NOMO-1 treated with DMSO at 0.1 percent for 48 hours (cell line): ENCODE measurements at regions not wholly inside any gene's neighbourhood (a gene's known extent, or its start where the extent isn't known, plus 50 kb on each side); places are given as distances from the start of the nearest gene placed in this dataset.
"Not testable (repeated sequence)": the region's sequence is repeated elsewhere in the genome, so short reads cannot be mapped to it uniquely, and the experiment has no call there.

Experiments used
- DNase-seq: peaks from one replicate; lab custom pipeline; 2025; ENCODE audit not compliant: unreplicated experiment; lab: John Stamatoyannopoulos, UW

- DNase-seq: no peak
Observed at GRCh38 chr4:123535037-123535748, 138.6 kb downstream of the SPRY1 start.

- DNase-seq: peak; percentile 64
Observed at GRCh38 chr4:123536225-123536624, 139.6 kb downstream of the SPRY1 start.

GRCh38 chr4:123537906-123538402 lies 141.4 kb downstream of the SPRY1 start:
- DNase-seq: not testable (repeated sequence)

GRCh38 chr4:123545667-123546572 lies 149.3 kb downstream of the SPRY1 start:
- no peak for DNase-seq

- no peak for DNase-seq
Observed at GRCh38 chr4:123546573-123547060, 150.0 kb downstream of the SPRY1 start.

GRCh38 chr4:123547216-123548165 lies 150.9 kb downstream of the SPRY1 start:
- DNase-seq: no peak

GRCh38 chr4:123553279-123553678 lies 156.7 kb downstream of the SPRY1 start:
- DNase-seq: peak; percentile 25

- DNase-seq: no peak
Observed at GRCh38 chr4:123553733-123554637, 157.4 kb downstream of the SPRY1 start.

- DNase-seq: peak; percentile 23
Observed at GRCh38 chr4:123554801-123555232, 158.2 kb downstream of the SPRY1 start.

GRCh38 chr4:123555233-123555806 lies 158.7 kb downstream of the SPRY1 start:
- peak; percentile 70 for DNase-seq

GRCh38 chr4:123555807-123556273 lies 159.2 kb downstream of the SPRY1 start:
- no peak for DNase-seq

- no peak for DNase-seq
Observed at GRCh38 chr4:123556526-123556925, 159.9 kb downstream of the SPRY1 start.

- no peak for DNase-seq
Observed at GRCh38 chr4:123557857-123558536, 161.4 kb downstream of the SPRY1 start.

- no peak for DNase-seq
Observed at GRCh38 chr4:123558865-123559264, 162.3 kb downstream of the SPRY1 start.

- no peak for DNase-seq
Observed at GRCh38 chr4:123559955-123560871, 163.6 kb downstream of the SPRY1 start.

GRCh38 chr4:123561525-123561924 lies 164.9 kb downstream of the SPRY1 start:
- DNase-seq: no peak

GRCh38 chr4:123562994-123563750 lies 166.6 kb downstream of the SPRY1 start:
- DNase-seq: no peak
